ENCODE measurements at regions not wholly inside any gene's neighbourhood (a gene's known extent, or its start where the extent isn't known, plus 50 kb on each side); places are given as distances from the start of the nearest gene placed in this dataset.

GRCh38 chr14:29062466-29062865, 295.9 kb downstream of the FOXG1 start:
- ATAC-seq = no peak
- no peak for TF ChIP-seq POU6F1 (CRISPR knock-in tag; IDR thresholded peaks at IDR 0.05; ENCODE audit: borderline replicate concordance, low read depth)
- no peak for TF ChIP-seq RARB (CRISPR knock-in tag; IDR thresholded peaks at IDR 0.05)
- no peak for TF ChIP-seq CREB5 (CRISPR knock-in tag; IDR thresholded peaks at IDR 0.05; ENCODE audit: low read depth)
- no peak for TF ChIP-seq OSR1 (CRISPR knock-in tag; IDR thresholded peaks at IDR 0.05)
- TF ChIP-seq ZNF565 (CRISPR knock-in tag; conservative IDR thresholded peaks at IDR 0.05; ENCODE audit: low read depth) = no peak
- TF ChIP-seq PATZ1 (CRISPR knock-in tag; IDR thresholded peaks at IDR 0.05; ENCODE audit: borderline replicate concordance) = no peak
- no peak for TF ChIP-seq ZNF70 (CRISPR knock-in tag; IDR thresholded peaks at IDR 0.05)
- TF ChIP-seq ZFP3 (CRISPR knock-in tag; IDR thresholded peaks at IDR 0.05) = no peak
- no peak for TF ChIP-seq ESRRG (CRISPR knock-in tag; IDR thresholded peaks at IDR 0.05)
- TF ChIP-seq BACH2 (CRISPR knock-in tag; IDR thresholded peaks at IDR 0.05; ENCODE audit: borderline replicate concordance) = no peak
- TF ChIP-seq CSRNP3 (CRISPR knock-in tag; IDR thresholded peaks at IDR 0.05) = no peak
- TF ChIP-seq TCF4 (CRISPR knock-in tag; IDR thresholded peaks at IDR 0.05; ENCODE audit: borderline replicate concordance) = no peak
- no peak for TF ChIP-seq ZC3H10 (CRISPR knock-in tag; IDR thresholded peaks at IDR 0.05)

DNA sequence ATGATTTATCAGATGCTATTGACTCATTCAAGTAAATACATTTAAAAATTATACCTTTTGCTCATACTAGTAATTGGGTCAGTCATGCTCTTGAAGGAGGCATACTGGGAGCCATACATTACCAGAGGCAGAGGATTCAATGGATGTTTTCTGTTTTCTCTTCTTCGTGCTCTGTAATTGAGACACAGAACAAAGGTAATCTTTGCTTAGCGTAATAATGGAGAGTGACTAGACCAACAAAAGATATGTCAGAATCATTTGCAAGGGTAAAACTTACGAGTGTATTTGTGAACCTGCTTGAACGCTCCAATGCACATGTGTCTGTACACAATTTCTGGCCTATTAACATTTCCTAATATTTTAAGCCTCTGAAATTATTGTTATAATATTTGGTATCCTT, 296.4 kb downstream of the FOXG1 start:
- ATAC-seq = no peak
- TF ChIP-seq ARNTL (CRISPR knock-in tag; IDR thresholded peaks at IDR 0.05; ENCODE audit: borderline replicate concordance, low read depth) (no peak), CSRNP3 (CRISPR knock-in tag; IDR thresholded peaks at IDR 0.05) (no peak), ESRRG (CRISPR knock-in tag; IDR thresholded peaks at IDR 0.05) (no peak), BACH2 (CRISPR knock-in tag; IDR thresholded peaks at IDR 0.05; ENCODE audit: borderline replicate concordance) (no peak), PATZ1 (CRISPR knock-in tag; IDR thresholded peaks at IDR 0.05; ENCODE audit: borderline replicate concordance) (no peak), ZC3H10 (CRISPR knock-in tag; IDR thresholded peaks at IDR 0.05) (no peak), POU6F1 (CRISPR knock-in tag; IDR thresholded peaks at IDR 0.05; ENCODE audit: borderline replicate concordance, low read depth) (no peak), CSDC2 (CRISPR knock-in tag; IDR thresholded peaks at IDR 0.05) (no peak), ZNF8 (CRISPR knock-in tag; IDR thresholded peaks at IDR 0.05) (no peak), PPARA (CRISPR knock-in tag; IDR thresholded peaks at IDR 0.05; ENCODE audit: borderline replicate concordance) (no peak)
